Activated CD8-positive, alpha-beta T cell treated with anti-CD3 and anti-CD28 coated beads for 36 hours (primary cell): ENCODE measurements at regions not wholly inside any gene's neighbourhood (a gene's known extent, or its start where the extent isn't known, plus 50 kb on each side); places are given as distances from the start of the nearest gene placed in this dataset.

Source experiments
- ATAC-seq: fragments of 200-7000 bp; cut with Tn5 transposase; one replicate; pipeline ENCODE4 v1.10.0; 2021; ENCODE audit warnings: mild to moderate bottlenecking, moderate library complexity
- CTCF ChIA-PET: fragments of 350-600 bp; sonication (Branson Sonifier 250); formaldehyde crosslinking; loops from one replicate; lab custom pipeline; 2021; ENCODE audit warnings: antibody characterized with exemption; lab: Charles Lee
- POLR2A ChIA-PET: fragments of 350-600 bp; sonication (Branson Sonifier 250); formaldehyde crosslinking; loops from one replicate; lab custom pipeline; 2021; ENCODE audit warnings: antibody characterized with exemption; lab: Charles Lee
- DNase-seq: peaks from one replicate; pipeline ENCODE4 v3.0.0-alpha.2; 2020
- H3K27ac Mint-ChIP-seq: one replicate; pipeline ENCODE4 v1.8.0; 2021; ENCODE audit warnings: mild to moderate bottlenecking, mixed read lengths
- H3K27me3 Mint-ChIP-seq: one replicate; pipeline ENCODE4 v1.8.0; 2021; ENCODE audit warnings: mixed read lengths
- H3K36me3 Mint-ChIP-seq: one replicate; pipeline ENCODE4 v1.8.0; 2021; ENCODE audit warnings: low read depth, mixed read lengths
- H3K4me1 Mint-ChIP-seq: one replicate; pipeline ENCODE4 v1.8.0; 2021; ENCODE audit warnings: low read depth, mixed read lengths
- H3K4me3 Mint-ChIP-seq: one replicate; pipeline ENCODE4 v1.8.0; 2021; ENCODE audit warnings: mild to moderate bottlenecking, moderate library complexity, mixed read lengths
- H3K9me3 Mint-ChIP-seq: one replicate; pipeline ENCODE4 v1.8.0; 2021; ENCODE audit warnings: mixed read lengths
- CTCF ChIP-seq: fragments of 200-600 bp; IDR thresholded peaks from one replicate; pipeline ENCODE4 v1.8.0; 2022; ENCODE audit warnings: antibody characterized with exemption, mild to moderate bottlenecking
- intact Hi-C: fragments of 100-400 bp; cut with micrococcal nuclease; formaldehyde crosslinking; loops from one replicate; pipeline ENCODE4 v1.10.0; 2022

- TF ChIP-seq CTCF: no peak
- H3K4me3 Mint-ChIP-seq: no peak overlapping the region
- H3K27me3 Mint-ChIP-seq: no peaks in the 10 kb centered on the region
- peaks cover 3% of the 10 kb centered on the region for H3K36me3 Mint-ChIP-seq
- CTCF ChIA-PET: interaction anchor here (1.3 kb wide), 1 partner anchor 69 kb away, joined by 3 read pairs; no protein-coding TSS in a partner anchor
- POLR2A ChIA-PET: no interaction called here
- no peak overlapping the region for H3K27ac Mint-ChIP-seq
- intact Hi-C loops: no loop called here
- H3K9me3 Mint-ChIP-seq: no peaks in the 10 kb centered on the region
- no peak for DNase-seq
- ATAC-seq: no peak
- no peaks in the 10 kb centered on the region for H3K4me1 Mint-ChIP-seq
Measured at GRCh38 chr2:217291259-217291658, 431.4 kb upstream of the TNP1 start.

GRCh38 chr2:217290467-217290866 lies 430.6 kb upstream of the TNP1 start:
- H3K27ac Mint-ChIP-seq: no peak overlapping the region
- TF ChIP-seq CTCF: no peak
- intact Hi-C loops: no loop called here
- ChIA-PET CTCF (interaction anchor here (1.3 kb wide), 1 partner anchor 68 kb away, joined by 3 read pairs; no protein-coding TSS in a partner anchor), POLR2A (interaction anchor here (0.6 kb wide), 1 partner anchor 122 kb away, joined by 3 read pairs; no protein-coding TSS in a partner anchor)
- H3K36me3 Mint-ChIP-seq: peaks cover 3% of the 10 kb centered on the region
- H3K4me3 Mint-ChIP-seq: no peak overlapping the region
- ATAC-seq (no peak), DNase-seq (no peak)
- no peaks in the 10 kb centered on the region for H3K4me1 Mint-ChIP-seq
- no peaks in the 10 kb centered on the region for H3K9me3 Mint-ChIP-seq
- H3K27me3 Mint-ChIP-seq: no peaks in the 10 kb centered on the region

DNA sequence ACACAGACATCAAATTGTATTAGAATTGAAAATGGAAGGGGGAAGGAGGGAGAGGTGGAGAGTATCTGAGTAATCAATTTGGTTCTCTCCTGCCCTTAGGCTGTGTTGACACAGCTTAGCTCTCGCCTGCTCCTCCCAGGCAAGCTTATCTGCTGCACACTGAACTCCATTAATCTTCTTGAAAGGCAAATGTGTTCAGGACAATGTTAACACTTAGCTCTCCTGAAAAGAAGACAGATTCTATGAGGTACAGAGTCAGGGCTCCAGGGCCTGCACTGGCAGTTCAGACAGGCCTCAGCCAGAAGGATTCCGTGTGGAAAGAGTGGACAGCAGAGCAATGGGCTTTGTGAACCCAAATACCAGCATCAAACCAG lies 430.0 kb upstream of the TNP1 start:
- Mint-ChIP-seq H3K4me1 (no peaks in the 10 kb centered on the region), H3K27me3 (no peaks in the 10 kb centered on the region), H3K9me3 (no peaks in the 10 kb centered on the region), H3K36me3 (peaks cover 3% of the 10 kb centered on the region), H3K27ac (no peak overlapping the region), H3K4me3 (no peak overlapping the region)
- POLR2A ChIA-PET: no interaction called here
- ATAC-seq (no peak), DNase-seq (no peak)
- CTCF ChIA-PET: no interaction called here
- intact Hi-C loops: no loop called here
- no peak for TF ChIP-seq CTCF

DNA sequence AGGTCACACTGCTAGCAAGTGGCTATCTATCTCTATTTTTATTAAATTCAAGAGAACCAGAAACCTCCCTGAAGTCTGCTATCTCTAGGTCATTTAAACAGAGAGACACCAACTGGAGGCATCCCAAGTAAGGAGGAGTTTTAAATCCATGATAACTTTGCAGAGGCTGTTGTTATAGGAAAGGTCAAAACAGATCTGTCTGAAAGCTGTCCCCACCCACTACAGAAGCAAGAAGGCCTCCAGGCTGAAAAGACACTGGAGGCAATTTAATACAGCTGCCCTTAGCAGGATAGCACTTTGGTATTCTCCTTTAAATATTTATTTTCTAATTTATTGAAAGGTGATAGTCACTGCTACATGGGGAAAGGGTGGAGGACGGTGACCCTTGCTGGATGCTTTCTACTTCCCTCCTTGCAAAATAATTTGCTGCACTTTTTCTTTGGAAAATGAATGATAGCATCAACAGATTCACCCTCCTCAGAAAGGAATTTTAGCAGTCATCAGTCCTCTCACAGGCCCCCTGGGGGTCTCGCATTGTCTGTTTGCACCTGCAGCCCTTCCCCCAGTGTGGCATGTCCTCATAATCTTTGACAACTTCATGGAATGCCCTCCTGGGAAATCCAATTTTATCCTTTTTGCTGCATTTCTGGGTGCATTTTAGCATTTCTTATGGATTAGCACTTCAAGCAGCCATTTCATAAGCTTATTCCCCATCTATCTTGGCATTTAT lies 429.5 kb upstream of the TNP1 start:
- CTCF ChIA-PET: no interaction called here
- intact Hi-C loops: no loop called here
- ATAC-seq: no peak

More for the DNA sequence above, 429.5 kb upstream of the TNP1 start:
- H3K4me1 Mint-ChIP-seq: no peaks in the 10 kb centered on the region
- no peaks in the 10 kb centered on the region for H3K9me3 Mint-ChIP-seq
- H3K27me3 Mint-ChIP-seq: no peaks in the 10 kb centered on the region
- POLR2A ChIA-PET: no interaction called here
- H3K4me3 Mint-ChIP-seq: no peak overlapping the region
- DNase-seq: no peak
- H3K27ac Mint-ChIP-seq: no peak overlapping the region
- peaks cover 3% of the 10 kb centered on the region for H3K36me3 Mint-ChIP-seq
- no peak for TF ChIP-seq CTCF
